ENCODE measurements at regions not wholly inside any gene's neighbourhood (a gene's known extent, or its start where the extent isn't known, plus 50 kb on each side); places are given as distances from the start of the nearest gene placed in this dataset.

DNA sequence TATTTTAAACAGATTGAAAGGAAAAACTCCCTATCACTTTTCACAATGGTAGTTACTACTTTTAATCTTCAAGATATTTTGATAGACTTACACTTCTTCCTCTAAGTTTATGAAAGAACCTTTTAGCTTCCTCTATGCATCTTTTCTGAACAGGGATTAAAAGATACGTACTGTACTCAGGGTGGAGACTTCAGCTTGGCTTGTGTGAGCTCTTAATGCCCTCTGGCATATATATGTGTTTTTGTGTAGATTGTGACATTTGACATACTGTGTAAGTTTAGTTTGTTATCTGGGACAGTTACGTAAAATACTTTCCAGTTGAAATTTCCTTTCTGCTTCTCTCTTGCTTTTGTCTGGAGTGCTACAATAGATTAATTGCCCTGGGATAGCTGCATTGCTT lies 109.3 kb upstream of the NUDT6 start:
- no peak for DNase-seq

DNA sequence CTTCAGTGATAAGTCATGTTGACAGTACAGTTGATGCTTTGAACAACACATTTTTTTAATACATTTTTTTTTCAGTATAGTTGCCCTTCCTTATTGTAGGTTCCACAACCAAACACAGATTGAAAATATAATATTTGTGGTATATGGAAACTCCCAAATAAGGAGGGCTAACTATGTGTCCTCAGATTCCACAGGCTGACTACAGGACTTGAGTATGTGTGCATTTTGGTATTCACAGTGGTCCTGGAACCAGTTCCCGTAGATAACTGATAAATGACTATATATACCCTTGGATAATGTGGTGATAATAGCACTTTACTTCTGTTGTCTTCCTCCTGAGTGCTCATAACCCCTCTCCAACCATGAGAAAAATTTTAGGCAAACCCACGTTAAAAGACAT lies 111.6 kb upstream of the NUDT6 start:
- DNase-seq = no peak

DNA sequence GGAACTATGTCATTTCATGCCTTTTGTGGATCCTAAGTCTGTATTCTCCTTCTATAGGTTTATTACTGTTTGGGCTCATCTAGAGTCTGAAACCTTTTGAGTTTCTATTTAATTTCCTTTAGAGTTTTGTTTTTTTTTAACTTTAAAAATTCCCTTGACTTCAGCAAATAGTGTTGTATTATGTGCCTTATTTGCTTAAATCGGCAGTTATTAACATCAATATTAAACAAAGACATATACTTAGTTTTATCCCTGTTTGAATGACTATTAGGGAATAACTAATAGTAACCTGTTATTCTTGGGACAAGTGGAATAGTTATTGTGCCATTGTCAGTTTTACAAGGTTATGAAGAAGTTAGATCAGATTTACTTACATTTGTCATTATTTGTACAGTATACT lies 112.8 kb upstream of the NUDT6 start:
- DNase-seq = no peak

DNA sequence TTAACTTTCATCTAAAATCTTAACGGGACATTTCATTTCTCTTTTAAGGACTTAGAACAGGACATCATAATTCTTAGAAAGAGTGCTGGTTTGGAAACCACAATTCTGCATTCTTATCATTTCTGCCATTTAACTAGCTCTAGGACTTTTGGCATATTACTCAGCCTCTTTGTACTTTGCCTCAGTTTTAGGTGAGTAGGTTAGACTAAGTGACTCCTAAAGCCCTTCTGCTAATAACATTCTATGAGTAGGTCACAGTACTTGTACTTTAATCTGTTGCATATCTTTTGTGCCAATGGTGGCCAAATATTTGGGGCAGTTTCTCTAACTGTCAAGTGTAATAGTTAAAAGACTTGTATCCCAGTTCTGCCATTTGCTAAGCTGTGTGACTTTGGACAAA lies 115.4 kb upstream of the NUDT6 start:
- no peak for DNase-seq

DNA sequence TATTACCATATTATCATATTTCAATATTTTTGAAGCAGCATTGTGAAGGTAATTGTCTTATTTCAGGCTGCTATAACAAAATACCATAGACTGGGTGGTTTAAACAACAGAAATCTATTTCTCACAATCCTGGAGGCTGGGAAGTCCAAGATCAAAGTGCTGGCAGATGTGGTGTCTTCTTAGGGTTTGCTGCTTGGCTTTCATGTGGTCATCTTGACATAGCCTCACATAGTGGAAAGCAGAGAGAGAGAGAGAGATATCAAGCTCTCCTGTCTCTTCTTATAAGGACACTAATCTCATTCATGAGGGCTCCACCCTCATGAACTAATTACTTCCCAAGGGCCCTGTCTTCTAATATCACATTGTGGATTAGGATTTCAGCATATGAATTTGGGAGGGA lies 119.7 kb upstream of the NUDT6 start:
- no peak for DNase-seq

DNA sequence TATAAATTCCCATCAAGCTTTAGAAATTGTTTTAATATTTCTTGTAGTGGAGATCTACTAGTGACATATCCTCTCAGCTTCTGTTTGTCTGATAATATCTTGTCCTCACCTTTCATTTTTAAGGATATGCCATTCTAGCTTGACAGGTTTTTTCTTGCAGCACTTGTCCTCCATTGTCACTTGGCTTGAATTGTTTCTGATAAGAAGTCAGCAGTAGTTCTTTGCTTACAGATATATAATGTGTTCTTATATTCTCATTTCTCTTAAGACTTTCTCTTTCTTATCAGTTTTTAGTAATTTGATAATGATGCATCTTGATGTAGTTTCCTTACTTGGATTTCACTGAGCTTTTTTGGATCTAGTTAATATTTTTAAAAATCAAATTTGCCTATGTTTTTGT lies 120.6 kb upstream of the NUDT6 start:
- DNase-seq = no peak

DNA sequence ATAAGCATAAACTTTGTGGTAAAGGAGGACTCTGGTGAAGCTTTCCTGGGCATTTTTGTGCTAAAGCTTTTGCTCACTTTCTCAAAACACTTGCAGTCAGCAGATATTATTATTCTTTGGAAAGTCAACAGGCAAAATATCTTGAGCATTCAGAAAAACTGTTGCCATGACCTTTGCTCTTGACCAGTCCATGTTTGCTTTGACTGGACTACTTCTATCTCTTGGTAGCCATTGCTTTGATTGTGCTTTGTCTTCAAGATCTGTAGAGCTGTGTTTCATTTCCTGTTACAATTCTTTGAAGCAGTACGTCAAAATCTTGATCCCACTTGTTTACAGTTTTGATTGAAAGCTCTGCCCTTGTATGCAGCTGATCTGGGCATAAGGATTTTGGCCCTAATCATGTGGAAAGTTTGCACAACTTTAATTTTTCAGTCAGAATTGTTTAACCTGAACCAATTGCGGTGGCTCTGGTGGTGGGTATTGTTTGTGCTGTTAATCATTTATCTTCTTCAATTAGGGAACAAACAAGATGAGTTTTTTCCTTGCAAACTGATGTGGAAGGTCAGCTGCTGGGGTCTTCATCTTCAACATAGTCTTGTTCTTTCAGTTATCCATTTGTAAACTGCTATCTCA lies 121.5 kb upstream of the NUDT6 start:
- DNase-seq = no peak

DNA sequence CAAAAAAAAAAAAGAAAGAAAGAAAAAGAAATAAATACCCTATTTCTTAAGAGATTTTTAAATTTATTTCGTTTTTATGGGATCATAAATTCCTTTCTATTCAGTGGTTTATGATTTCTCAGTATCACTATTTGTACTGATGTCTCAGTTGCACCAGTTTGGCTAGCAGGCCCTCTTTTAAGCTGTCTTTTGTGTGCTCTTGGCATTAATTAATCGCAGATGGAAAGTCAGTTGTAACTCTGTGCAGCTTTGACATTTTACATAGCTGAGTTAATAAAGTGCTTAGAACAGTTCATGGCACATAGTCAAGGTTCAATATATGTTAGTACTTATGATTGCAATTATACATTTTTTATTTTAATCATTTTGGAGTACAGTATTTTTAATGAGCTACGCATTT lies 123.7 kb upstream of the NUDT6 start:
- DNase-seq = no peak

DNA sequence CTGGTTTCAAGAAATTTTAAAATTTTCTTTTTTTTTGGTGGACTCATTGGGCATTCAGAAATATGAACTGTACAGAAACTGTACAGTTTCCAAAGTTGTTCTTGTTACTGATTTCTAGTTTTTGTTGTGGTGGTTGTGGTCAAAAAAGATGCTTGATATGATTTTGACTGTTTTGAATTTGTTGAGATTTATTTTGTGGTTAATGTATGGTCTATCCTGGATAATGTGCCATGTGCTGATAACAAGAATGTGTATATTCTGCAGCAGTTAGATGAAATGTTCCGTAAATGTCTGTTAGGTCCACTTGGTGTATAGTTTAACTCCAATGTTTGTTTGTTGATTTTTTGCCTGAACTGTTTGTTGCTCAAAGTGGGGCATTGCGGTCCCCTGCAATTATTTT lies 127.6 kb upstream of the NUDT6 start:
- DNase-seq = no peak

DNA sequence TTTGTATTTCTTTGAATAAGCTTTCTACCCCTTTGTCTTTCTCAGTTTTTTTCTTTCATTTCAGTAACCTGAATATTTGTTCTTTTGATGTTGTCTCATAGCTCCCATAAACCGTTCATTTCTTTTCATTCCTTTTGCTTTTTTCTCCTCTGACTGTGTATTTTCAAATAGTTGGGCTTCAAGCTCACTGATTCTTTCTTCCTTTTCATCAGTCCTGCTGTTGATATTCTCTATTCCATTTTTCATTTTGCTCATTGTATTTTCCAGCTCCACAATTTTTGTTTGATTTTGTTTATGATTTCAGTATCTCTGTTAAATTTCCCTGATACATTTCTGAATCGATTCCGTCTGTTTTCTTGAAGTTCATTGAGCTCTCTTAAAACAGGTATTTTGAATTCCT lies 129.6 kb upstream of the NUDT6 start:
- no peak for DNase-seq

DNA sequence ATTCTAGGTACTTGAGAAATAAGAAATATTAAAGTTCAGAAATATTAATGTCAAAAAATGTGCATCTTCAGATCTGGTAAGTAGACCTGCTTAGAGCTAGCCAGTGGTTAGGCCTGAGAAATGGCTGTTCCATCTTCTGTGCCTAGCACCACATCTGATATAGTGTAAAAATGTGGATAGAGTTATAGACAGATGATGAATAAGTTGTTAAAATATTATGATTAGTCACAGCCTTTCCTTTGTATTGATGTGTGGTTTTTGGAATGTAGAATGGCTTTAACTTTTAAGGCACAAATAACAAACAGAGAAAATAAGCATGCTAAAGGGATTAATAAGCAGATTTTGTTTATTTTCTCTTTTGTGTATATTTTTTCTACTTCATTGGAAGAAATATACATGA lies 133.5 kb upstream of the NUDT6 start:
- no peak for DNase-seq

DNA sequence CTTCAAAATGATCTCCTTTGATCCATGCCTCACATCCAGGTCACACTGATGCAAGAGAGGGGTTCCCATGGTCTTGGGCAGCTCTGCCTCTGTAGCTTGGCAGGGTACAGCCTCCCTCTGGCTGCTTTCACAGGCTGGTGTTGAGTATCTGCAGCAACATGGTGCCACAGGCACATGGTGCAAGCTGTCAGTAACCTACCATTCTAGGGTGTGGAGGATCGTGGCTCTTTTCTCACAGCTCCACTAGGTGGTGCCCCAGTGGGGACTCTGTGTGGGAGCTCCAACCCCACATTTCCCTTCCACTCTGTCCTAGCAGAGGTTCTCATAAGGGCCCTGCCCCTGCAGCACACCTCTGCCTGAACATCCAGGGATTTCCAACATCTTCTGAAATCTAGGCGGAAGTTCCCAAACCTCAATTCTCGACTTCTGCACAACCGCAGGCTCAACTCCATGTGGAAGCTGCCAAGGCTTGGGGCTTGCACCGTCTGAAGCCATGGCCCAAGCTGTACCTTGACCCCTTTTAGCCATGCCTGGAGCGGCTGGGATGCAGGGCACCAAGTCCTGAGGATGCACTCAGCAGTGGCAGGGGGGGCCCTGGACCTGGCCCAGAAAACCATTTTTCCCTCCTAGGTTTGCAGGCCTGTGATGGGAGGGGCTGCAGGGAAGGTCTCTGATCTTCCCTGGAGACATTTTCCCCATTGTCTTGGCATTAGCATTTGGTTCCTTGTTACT lies 137.8 kb upstream of the NUDT6 start:
- DNase-seq = no peak

DNA sequence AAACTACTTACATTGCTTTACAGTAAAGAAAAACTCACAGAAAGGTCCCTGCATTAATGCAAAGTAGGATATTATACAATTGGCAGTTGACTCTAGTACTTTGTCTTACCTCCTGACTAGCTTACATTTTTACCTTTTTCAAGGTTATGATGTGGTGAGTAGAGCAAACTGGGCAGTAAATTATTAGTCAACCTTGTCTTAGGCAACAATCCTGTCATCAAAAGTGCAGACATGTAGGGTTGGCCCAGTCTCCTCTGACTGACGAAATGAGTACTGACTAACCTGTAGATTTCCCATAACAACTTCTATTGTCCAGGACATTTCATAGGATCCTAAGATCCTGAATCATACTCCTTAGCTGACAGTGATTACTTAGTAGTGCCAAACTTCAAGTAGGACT lies 142.0 kb upstream of the NUDT6 start:
- no peak for DNase-seq

DNA sequence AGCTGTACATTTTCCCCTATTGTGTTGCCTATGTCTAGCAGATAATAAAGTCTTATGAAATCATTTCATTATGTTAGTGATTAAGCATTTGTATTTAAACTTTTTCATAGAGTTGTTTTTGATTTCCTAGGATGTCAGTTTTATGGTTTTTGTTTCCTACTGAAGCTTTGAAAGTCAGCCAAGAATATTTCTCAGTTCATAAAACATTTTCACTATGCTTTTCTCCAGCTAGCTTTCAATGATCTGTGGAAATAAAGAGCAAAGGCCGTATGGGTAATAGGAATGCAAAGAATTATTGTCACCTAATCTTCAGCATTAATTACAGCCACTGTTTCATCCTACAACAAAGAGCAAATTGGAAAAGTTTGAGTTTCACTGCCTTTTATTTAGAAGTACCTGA lies 145.7 kb upstream of the NUDT6 start:
- no peak for DNase-seq

DNA sequence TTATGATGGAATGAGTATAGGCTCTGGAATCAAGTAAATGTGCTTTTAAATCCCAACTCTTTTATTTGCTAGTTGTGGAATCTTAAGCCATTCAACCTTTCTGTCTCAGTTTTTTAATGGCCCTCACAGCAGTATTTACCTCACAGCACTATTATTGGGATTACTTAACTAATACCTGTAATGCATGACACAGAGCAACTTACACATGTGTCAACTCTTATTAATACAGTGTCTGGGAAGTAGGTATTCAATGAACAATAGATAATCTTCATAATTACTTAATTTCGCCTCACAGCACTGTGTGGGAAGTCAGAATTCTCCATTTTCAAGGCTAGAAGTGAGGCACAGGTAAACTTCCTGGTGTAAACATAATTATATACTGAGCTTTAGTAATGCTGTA lies 149.7 kb upstream of the NUDT6 start:
- DNase-seq = no peak

DNA sequence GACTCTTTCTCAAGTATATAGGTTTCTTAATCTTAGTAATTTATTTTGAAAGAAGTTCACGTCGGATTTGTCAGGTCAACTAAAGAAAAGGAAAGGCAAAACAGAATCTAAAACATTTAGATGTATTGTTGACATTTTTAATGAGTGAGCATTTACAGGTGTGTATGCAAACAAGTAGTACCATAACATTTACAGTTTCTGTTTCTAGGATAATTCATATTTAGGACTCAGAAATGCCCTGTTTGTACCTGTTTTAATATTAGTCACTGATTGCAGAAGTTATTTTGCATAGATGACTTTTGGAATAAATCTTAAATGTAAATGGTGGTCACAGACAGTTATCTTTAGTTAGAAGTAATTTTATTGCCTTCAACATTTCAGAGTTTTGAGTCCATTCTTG lies 151.3 kb upstream of the NUDT6 start:
- no peak for DNase-seq

DNA sequence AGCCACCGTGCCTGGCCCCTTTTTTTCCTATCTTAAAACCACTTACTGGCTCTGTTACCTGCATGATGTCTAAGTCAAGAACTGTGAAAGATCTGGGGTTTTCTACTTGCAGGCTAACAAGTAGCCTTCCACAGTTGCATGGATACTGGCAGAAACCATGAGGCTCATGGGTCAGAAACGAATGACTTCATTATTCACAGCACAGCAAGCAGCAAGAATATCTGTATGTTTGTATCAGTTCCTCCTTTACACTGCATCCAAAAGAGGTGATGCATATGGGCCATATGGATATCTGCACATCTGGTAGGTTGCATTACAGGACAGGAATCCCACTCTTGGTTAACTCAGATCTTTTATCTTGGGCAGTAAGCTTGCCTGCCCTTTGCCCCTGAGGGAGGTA lies 154.9 kb upstream of the NUDT6 start:
- no peak for DNase-seq

DNA sequence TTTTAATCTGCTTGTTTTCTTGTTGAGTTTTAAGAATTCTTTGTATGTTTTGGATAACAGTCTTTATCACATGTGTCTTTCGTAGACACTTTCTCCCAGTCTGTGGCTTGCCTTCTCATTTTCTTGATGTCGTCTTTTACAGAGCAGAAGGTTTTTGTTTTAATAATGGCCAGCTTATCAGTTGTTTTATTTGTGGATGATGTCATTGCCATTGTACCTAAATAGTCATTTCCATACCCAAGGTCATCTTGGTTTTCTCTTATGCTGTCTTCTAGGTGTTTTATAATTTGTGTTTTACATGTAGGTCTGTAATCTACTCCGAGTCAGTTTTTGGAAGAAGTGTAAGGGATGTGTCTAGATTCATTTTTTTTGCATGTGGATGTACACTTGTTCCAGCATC lies 159.6 kb upstream of the NUDT6 start:
- no peak for DNase-seq

DNA sequence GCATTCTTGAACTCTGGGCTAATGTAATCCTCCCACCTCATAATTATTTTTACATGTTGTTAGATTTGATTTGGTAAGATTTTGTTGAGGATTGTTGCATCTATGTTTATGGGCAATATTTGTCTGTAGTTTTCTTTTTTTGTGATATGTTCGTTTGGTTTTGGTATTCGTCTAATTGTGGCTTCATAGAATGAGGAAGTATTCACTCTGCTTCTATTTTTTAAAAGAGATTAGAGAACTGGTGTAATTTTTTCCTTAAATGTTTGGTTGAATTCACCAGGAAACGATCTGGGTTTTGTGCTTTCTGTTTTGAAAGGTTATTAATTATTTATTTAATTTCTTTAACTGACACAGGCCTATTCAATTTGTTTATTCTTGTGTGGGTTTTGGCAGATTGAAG lies 161.2 kb upstream of the NUDT6 start:
- no peak for DNase-seq

DNA sequence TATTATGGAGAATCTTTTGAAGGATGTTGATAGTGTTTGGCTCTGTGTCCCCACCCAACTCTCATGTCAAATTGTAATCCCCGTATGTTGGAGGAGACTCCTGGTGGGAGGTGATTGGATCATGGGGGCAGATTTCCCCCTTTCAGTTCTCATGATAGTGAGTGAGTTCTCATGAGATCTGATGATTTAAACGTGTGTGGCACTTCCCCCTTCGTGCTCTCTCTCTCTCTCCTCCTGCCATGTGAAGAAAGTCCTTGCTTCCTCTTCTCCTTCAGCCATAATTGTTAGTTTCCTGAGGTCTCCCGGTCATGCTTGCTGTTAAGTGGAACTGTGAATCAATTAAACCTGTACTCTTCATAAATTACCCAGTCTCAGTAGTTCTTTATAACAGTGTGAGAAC lies 166.1 kb upstream of the NUDT6 start:
- DNase-seq = no peak

DNA sequence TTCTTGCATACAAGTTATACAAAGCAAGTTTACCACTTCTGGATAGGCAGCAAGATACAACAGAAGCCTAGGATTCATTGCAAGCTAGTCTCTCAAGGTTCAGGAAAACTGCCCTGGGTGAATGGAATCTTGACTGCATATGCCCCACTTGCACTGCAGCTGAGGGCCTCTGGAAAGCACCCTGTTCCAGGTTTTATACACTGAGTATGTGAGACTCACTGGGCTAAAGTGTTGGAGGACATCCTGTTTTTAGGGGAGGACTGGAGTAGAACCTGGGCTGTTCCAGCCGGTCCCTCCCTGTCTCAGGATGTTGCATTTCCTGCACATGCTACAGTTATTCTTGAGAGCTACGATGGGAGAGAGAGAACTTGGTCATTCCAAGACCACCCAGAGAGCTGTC lies 168.5 kb upstream of the NUDT6 start:
- no peak for DNase-seq

DNA sequence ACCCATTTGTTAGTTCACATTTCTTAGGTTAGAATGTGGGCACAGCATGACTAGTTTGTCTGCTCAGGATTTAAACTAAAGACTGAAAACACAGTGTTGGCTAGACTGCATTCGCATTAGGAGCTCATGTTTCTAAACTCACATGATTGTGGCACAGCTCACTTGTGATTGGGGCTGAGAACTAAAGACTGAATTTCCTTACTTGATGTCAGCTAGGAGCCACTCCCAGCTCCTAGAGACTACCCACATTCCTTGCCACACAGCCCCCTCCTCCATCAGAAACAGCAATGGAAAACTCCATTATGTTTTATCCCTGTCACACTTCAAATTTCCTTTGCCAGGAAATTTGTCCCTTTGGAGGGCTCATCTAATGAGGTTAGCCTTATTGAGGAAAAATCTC lies 170.2 kb upstream of the NUDT6 start:
- DNase-seq = no peak

DNA sequence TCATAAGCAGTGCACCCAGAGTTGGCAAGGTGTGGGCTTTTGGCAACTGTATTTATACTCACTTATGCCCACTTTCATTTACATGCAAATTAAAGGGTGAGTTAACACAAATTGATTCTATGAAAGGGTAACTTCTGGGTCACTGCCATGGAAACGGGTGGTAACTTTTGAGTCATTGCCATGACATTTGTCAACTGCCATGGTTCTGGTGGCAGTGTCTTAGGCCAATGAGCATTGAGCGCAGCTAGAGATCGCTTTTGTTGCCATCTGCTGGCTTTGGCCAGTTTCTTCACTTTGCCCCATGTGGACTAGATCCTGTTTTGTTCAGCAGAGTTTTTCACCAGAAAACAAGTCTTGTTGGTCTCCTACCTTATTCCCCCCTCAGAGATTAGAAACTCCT lies 170.8 kb upstream of the NUDT6 start:
- no peak for DNase-seq

DNA sequence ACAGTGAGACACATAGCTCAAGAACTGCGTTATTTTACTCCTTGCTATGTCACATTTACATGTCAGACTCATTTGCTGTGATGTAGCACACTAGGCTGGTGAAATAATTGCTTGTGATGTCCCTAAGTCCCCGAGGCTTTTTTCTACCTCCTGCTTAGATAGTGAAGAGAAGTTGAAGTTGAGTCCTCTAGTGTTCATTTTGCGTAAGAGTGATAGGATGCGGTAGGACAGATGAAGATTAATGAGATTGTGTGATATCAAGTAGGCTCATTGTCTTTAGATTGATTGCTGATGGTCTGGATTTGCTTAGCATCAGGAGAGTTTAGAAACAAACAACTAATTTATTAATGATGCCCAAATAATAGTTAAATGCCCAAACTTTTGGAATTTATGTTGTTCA lies 173.6 kb upstream of the NUDT6 start:
- no peak for DNase-seq

DNA sequence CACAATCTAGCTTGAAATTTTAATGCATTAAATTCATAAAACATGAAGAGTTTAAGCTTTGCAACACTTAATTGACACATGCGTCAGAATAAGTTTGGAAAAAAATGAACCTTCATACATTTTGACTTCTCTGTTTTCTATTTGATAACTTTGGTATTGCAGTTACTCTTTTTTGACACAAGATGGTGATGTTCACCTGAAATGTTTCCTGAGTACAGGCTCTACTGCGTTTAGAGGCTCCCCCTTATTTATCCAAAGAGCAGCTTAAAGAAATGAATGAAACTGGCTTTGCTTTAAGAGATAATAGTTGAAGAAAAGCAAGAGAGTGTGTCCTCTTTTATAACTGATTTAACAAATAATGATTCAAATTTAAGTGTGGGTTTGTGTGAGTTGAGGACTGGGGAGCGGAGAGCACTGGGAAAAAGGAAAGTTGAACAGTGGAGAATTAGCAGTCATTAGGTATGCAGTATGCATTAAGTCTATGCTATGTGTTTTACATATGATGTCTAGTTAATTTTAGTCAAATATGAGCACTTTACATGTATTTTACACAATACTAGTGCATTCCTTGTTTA lies 180.6 kb upstream of the NUDT6 start:
- DNase-seq = no peak

All from activated CD8-positive, alpha-beta memory T cell treated with anti-CD3 and anti-CD28 coated beads, Interleukin-2, amount 50 U/mL, for 4 hours (primary cell).